BLaER1 treated with 17β-estradiol and CSF1 and Interleukin-3, amounts not matched to agents 10 nM and 100 nM (cell line): ENCODE measurements at regions not wholly inside any gene's neighbourhood (a gene's known extent, or its start where the extent isn't known, plus 50 kb on each side); places are given as distances from the start of the nearest gene placed in this dataset.
"Not testable (repeated sequence)": the region's sequence is repeated elsewhere in the genome, so short reads cannot be mapped to it uniquely, and the experiment has no call there.

Experiments used
- H3K27ac ChIP-seq, 11 experiments: shearing (Covaris generic); formaldehyde crosslinking; 2 replicates each; pipeline ENCODE4 v1.8.1; 2022
- H3K27me3 ChIP-seq, 11 experiments: shearing (Covaris generic); formaldehyde crosslinking; 2 replicates each; pipeline ENCODE4 v1.8.1; 2022
- H3K36me3 ChIP-seq, 11 experiments: shearing (Covaris generic); formaldehyde crosslinking; 2 replicates each; pipeline ENCODE4 v1.8.1; 2022
- H3K4me1 ChIP-seq, 10 experiments: shearing (Covaris generic); formaldehyde crosslinking; 2 replicates each; pipeline ENCODE4 v1.8.1; 2022
- H3K4me2 ChIP-seq, 11 experiments: shearing (Covaris generic); formaldehyde crosslinking; 2 replicates each; pipeline ENCODE4 v1.8.1; 2022
- H3K4me3 ChIP-seq, 10 experiments: shearing (Covaris generic); formaldehyde crosslinking; 2 replicates each; pipeline ENCODE4 v1.8.1; 2022
- H3K9ac ChIP-seq, 11 experiments: shearing (Covaris generic); formaldehyde crosslinking; 2 replicates each; pipeline ENCODE4 v1.8.1; 2022
- H3K9me3 ChIP-seq, 11 experiments: shearing (Covaris generic); formaldehyde crosslinking; replicated peaks in 1 of 11; 2 replicates each; pipeline ENCODE4 v1.8.1; 2022
- H4K20me1 ChIP-seq, 11 experiments: shearing (Covaris generic); formaldehyde crosslinking; 2 replicates each; pipeline ENCODE4 v1.8.1; 2022
- Cebpa-rat ChIP-seq, 11 experiments: shearing (Covaris generic); IDR thresholded peaks; 2 replicates each; pipeline ENCODE4 v1.8.1; 2022

GRCh38 chrX:13414006-13414647, 94.3 kb upstream of the ATXN3L start:
- Histone ChIP-seq H3K27me3 (peaks cover 95 to 100% (median 99%) of the 10 kb centered on the region in 11 experiments), H3K27ac (no peak overlapping the region)
- no peak for TF ChIP-seq Cebpa-rat (IDR thresholded peaks at IDR 0.05)

GRCh38 chrX:13412208-13412600, 92.4 kb upstream of the ATXN3L start:
- H3K4me3 ChIP-seq = no peak overlapping the region
- no peak overlapping the region for H3K9ac ChIP-seq
- H3K27me3 ChIP-seq = peaks cover 78 to 95% (median 86%) of the 10 kb centered on the region in 11 experiments
- no peaks in the 10 kb centered on the region for H3K36me3 ChIP-seq
- no peaks in the 10 kb centered on the region for H4K20me1 ChIP-seq
- no peak for TF ChIP-seq Cebpa-rat (IDR thresholded peaks at IDR 0.05)
- no peak overlapping the region for H3K4me2 ChIP-seq
- no peak overlapping the region for H3K27ac ChIP-seq
- H3K4me1 ChIP-seq = no peaks in the 10 kb centered on the region
- H3K9me3 ChIP-seq = peaks cover 0 to 24% (median 4%) of the 10 kb centered on the region in 11 experiments; a peak in 10 of 22 replicates

More at GRCh38 chrX:13414006-13414647, 94.3 kb upstream of the ATXN3L start:
- Histone ChIP-seq H3K36me3 (no peaks in the 10 kb centered on the region), H3K4me1 (peaks cover 0 to 11% (median 0%) of the 10 kb centered on the region in 10 experiments; a peak in 3 of 20 replicates), H4K20me1 (no peaks in the 10 kb centered on the region), H3K9ac (no peak overlapping the region), H3K4me2 (no peak overlapping the region), H3K4me3 (no peak overlapping the region), H3K9me3 (peaks cover 0 to 10% (median 0%) of the 10 kb centered on the region in 11 experiments; a peak in 2 of 22 replicates)

GRCh38 chrX:13411496-13412207, 91.8 kb upstream of the ATXN3L start:
- Histone ChIP-seq H3K4me3 (no peak overlapping the region), H3K4me2 (no peak overlapping the region), H3K4me1 (no peaks in the 10 kb centered on the region)

GRCh38 chrX:13408599-13408998, 88.7 kb upstream of the ATXN3L start:
- Histone ChIP-seq H3K9me3 (peaks cover 0 to 38% (median 12%) of the 10 kb centered on the region in 11 experiments; a peak in 14 of 22 replicates), H3K27me3 (peaks cover 75 to 95% (median 85%) of the 10 kb centered on the region in 11 experiments)
- H3K4me1 ChIP-seq, H3K4me2 ChIP-seq, H3K36me3 ChIP-seq, H3K4me3 ChIP-seq, H3K9ac ChIP-seq, H3K27ac ChIP-seq, H4K20me1 ChIP-seq: not testable (repeated sequence)

More at GRCh38 chrX:13411496-13412207, 91.8 kb upstream of the ATXN3L start:
- H3K9me3 ChIP-seq = peaks cover 0 to 29% (median 8%) of the 10 kb centered on the region in 11 experiments; a peak in 13 of 22 replicates
- H3K36me3 ChIP-seq = no peaks in the 10 kb centered on the region
- H4K20me1 ChIP-seq = no peaks in the 10 kb centered on the region
- TF ChIP-seq Cebpa-rat (IDR thresholded peaks at IDR 0.05) = no peak
- H3K9ac ChIP-seq = no peak overlapping the region
- no peak overlapping the region for H3K27ac ChIP-seq
- H3K27me3 ChIP-seq = peaks cover 77 to 95% (median 85%) of the 10 kb centered on the region in 11 experiments

GRCh38 chrX:13404777-13405176, 84.9 kb upstream of the ATXN3L start:
- peaks cover 0 to 38% (median 12%) of the 10 kb centered on the region in 11 experiments; a peak in 14 of 22 replicates for H3K9me3 ChIP-seq
- not testable (repeated sequence) for H3K4me1 ChIP-seq

GRCh38 chrX:13404364-13404763, 84.5 kb upstream of the ATXN3L start:
- Histone ChIP-seq H4K20me1 (no peaks in the 10 kb centered on the region), H3K4me2 (0 out of 22 replicates have a peak overlapping the region, but pooled peaks of 1 of the 11 experiments have one; percentile 13), H3K27me3 (peaks cover 68 to 94% (median 83%) of the 10 kb centered on the region in 11 experiments), H3K9me3 (peaks cover 0 to 38% (median 12%) of the 10 kb centered on the region in 11 experiments; a peak in 15 of 22 replicates), H3K36me3 (no peaks in the 10 kb centered on the region), H3K4me3 (no peak overlapping the region), H3K27ac (no peak overlapping the region), H3K4me1 (no peaks in the 10 kb centered on the region), H3K9ac (no peak overlapping the region)
- no peak for TF ChIP-seq Cebpa-rat (IDR thresholded peaks at IDR 0.05)

More at GRCh38 chrX:13404777-13405176, 84.9 kb upstream of the ATXN3L start:
- not testable (repeated sequence) for H3K36me3 ChIP-seq, H3K9ac ChIP-seq, H4K20me1 ChIP-seq, H3K27ac ChIP-seq, H3K4me3 ChIP-seq
- H3K27me3 ChIP-seq = peaks cover 68 to 94% (median 83%) of the 10 kb centered on the region in 11 experiments
- H3K4me2 ChIP-seq = 0 out of 22 replicates have a peak overlapping the region, but pooled peaks of 1 of the 11 experiments have one; percentile 13

- H3K27ac ChIP-seq = no peak overlapping the region
- peaks cover 0 to 22% (median 5%) of the 10 kb centered on the region in 11 experiments; a peak in 12 of 22 replicates for H3K9me3 ChIP-seq
- no peak for TF ChIP-seq Cebpa-rat (IDR thresholded peaks at IDR 0.05)
- H3K4me1 ChIP-seq = no peaks in the 10 kb centered on the region
- no peak overlapping the region for H3K4me2 ChIP-seq
- H3K36me3 ChIP-seq = no peaks in the 10 kb centered on the region
- H4K20me1 ChIP-seq = no peaks in the 10 kb centered on the region
- H3K27me3 ChIP-seq = peaks cover 75 to 100% (median 93%) of the 10 kb centered on the region in 11 experiments
- no peak overlapping the region for H3K4me3 ChIP-seq
- no peak overlapping the region for H3K9ac ChIP-seq
Measured at GRCh38 chrX:13401724-13402123, 81.9 kb upstream of the ATXN3L start.

GRCh38 chrX:13398839-13399238, 79.0 kb upstream of the ATXN3L start:
- H3K9me3 ChIP-seq = peaks cover 0 to 21% (median 0%) of the 10 kb centered on the region in 11 experiments; a peak in 8 of 22 replicates
- no peaks in the 10 kb centered on the region for H4K20me1 ChIP-seq
- no peak overlapping the region for H3K27ac ChIP-seq
- no peak overlapping the region for H3K9ac ChIP-seq
- no peak overlapping the region for H3K4me3 ChIP-seq
- H3K27me3 ChIP-seq = peaks cover 60 to 100% (median 92%) of the 10 kb centered on the region in 11 experiments
- H3K36me3 ChIP-seq = no peaks in the 10 kb centered on the region
- no peak overlapping the region for H3K4me2 ChIP-seq
- TF ChIP-seq Cebpa-rat (IDR thresholded peaks at IDR 0.05) = no peak
- no peaks in the 10 kb centered on the region for H3K4me1 ChIP-seq
